ENCODE measurements at regions not wholly inside any gene's neighbourhood (a gene's known extent, or its start where the extent isn't known, plus 50 kb on each side); places are given as distances from the start of the nearest gene placed in this dataset.

DNA sequence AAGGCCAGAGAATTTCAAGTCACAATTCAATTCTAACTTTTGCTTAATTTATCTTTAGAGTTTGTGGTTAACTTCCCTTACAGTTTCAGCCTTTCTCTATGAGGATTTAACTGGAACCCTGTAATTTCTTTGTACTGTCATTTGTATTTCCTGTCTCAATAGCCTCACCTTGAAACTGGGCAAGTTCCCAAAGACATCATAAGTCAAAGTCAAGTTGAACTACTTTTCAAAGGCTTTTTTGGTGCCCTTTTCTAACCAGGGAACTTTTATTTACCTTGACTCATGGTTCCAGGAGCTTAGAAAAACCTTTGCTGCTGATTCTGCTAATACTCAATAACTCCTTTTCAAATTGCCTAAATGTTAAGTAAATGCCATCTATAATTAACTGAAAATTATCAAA, 200.8 kb upstream of the KRR1 start (continued):
- 0 out of 2 replicates have a peak, but pooled peaks have one; percentile 37 for TF ChIP-seq ZNF800 (CRISPR knock-in tag; IDR thresholded peaks at IDR 0.05)
- 0 out of 2 replicates have a peak, but pooled peaks have one; percentile 46 for TF ChIP-seq ESRRA (CRISPR knock-in tag; IDR thresholded peaks at IDR 0.05; ENCODE audit: low read depth)
- 0 out of 2 replicates have a peak, but pooled peaks have one; percentile 23 for TF ChIP-seq NR2C2 (CRISPR knock-in tag; IDR thresholded peaks at IDR 0.05; ENCODE audit: borderline replicate concordance)
- TF ChIP-seq SOX5 (CRISPR knock-in tag; IDR thresholded peaks at IDR 0.05; ENCODE audit: borderline replicate concordance) = peak; percentile 88
- TF ChIP-seq CAMTA2 (CRISPR knock-in tag; IDR thresholded peaks at IDR 0.05; ENCODE audit: borderline replicate concordance) = no peak
- TF ChIP-seq KLF6 (CRISPR knock-in tag; IDR thresholded peaks at IDR 0.05) = peak; percentile 76; the same call in 1 of the 2 replicates
- no peak; the same call in 1 of the 2 replicates for TF ChIP-seq YEATS4 (CRISPR knock-in tag; IDR thresholded peaks at IDR 0.05; ENCODE audit: borderline replicate concordance)
- no peak for TF ChIP-seq MYNN (CRISPR knock-in tag; IDR thresholded peaks at IDR 0.05; ENCODE audit: low read depth)
- TF ChIP-seq NKX3-1 (CRISPR knock-in tag; IDR thresholded peaks at IDR 0.05) = no peak
- peak; percentile 79 for TF ChIP-seq MED1 (CRISPR knock-in tag; IDR thresholded peaks at IDR 0.05)
- TF ChIP-seq ZBTB25 (CRISPR knock-in tag; IDR thresholded peaks at IDR 0.05) = no peak
- peak; percentile 100 for TF ChIP-seq TBL1XR1 (IDR thresholded peaks at IDR 0.05; ENCODE audit: borderline replicate concordance, low read length, partially characterized antibody)
- peak; percentile 45; the same call in 1 of the 2 replicates for TF ChIP-seq ZKSCAN8 (CRISPR knock-in tag; IDR thresholded peaks at IDR 0.05; ENCODE audit: borderline replicate concordance)
- TF ChIP-seq, protein P1, sequence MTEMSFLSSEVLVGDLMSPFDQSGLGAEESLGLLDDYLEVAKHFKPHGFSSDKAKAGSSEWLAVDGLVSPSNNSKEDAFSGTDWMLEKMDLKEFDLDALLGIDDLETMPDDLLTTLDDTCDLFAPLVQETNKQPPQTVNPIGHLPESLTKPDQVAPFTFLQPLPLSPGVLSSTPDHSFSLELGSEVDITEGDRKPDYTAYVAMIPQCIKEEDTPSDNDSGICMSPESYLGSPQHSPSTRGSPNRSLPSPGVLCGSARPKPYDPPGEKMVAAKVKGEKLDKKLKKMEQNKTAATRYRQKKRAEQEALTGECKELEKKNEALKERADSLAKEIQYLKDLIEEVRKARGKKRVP (CRISPR knock-in tag; IDR thresholded peaks at IDR 0.05) = peak in 1 of 2 experiments; percentile 33; a peak in 1 of 4 replicates
- TF ChIP-seq GABPA (IDR thresholded peaks at IDR 0.05; ENCODE audit: low read depth, low read length) = no peak
- TF ChIP-seq GABPA (CRISPR knock-in tag; IDR thresholded peaks at IDR 0.05; ENCODE audit: low read depth) = peak; percentile 50; the same call in 1 of the 2 replicates
- no peak for TF ChIP-seq IKZF4 (CRISPR knock-in tag; IDR thresholded peaks at IDR 0.05; ENCODE audit: borderline replicate concordance, low read depth, not compliant biosample characterization)
- TF ChIP-seq ZNF776 (CRISPR knock-in tag; IDR thresholded peaks at IDR 0.05) = no peak
